Nephron (organoid): ENCODE measurements at regions not wholly inside any gene's neighbourhood (a gene's known extent, or its start where the extent isn't known, plus 50 kb on each side); places are given as distances from the start of the nearest gene placed in this dataset.

Experiments
- H3K27ac Mint-ChIP-seq, 3 experiments: 2 replicates each; pipeline ENCODE4 v1.8.0; 2020; ENCODE audit warnings: mixed read lengths in 3 of 3, mild to moderate bottlenecking in 2 of 3, moderate library complexity in 1 of 3
- H3K27me3 Mint-ChIP-seq: 2 replicates; pipeline ENCODE4 v1.8.0; 2021; ENCODE audit warnings: low read depth, mild to moderate bottlenecking, moderate library complexity, mixed read lengths
- H3K36me3 Mint-ChIP-seq: 2 replicates; pipeline ENCODE4 v1.8.0; 2020; ENCODE audit warnings: low read depth, mixed read lengths
- H3K4me1 Mint-ChIP-seq: 2 replicates; pipeline ENCODE4 v1.8.0; 2020; ENCODE audit warnings: mixed read lengths
- H3K4me3 Mint-ChIP-seq, 3 experiments: 2 replicates each; pipeline ENCODE4 v1.8.0; 2020; ENCODE audit warnings: mild to moderate bottlenecking in 3 of 3, mixed read lengths in 3 of 3, moderate library complexity in 2 of 3
- H3K9me3 Mint-ChIP-seq: 2 replicates; pipeline ENCODE4 v1.8.0; 2020; ENCODE audit warnings: mixed read lengths
- TF ChIP-seq, protein P1 (sequence below), 3 experiments: fragments of 200-600 bp; sonication (generic); IDR thresholded peaks; one replicate each; pipeline ENCODE4 v1.5.0; 2021; ENCODE audit warnings: antibody characterized with exemption in 3 of 3; ENCODE audit not compliant: unreplicated experiment in 3 of 3

DNA sequence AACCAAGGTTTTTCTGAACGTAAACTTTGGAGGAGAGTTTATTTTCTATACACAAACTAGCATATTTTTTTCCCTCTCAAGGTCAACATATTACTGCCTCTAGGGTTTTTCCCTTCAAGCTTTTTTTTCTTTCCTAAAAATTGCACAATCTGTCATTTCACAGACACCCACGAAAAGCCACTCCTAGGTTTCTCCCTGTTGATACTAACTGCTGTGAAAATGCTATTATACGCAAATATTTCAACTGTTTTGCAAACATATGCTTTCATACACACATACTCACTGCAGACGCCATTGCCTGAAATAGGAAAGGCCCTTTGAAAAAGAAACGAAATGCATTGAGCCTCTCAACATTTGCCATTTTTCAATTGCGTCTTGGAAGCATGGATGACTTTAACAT is 333.0 kb downstream of the CD83 start:
- no peak overlapping the region for H3K4me3 Mint-ChIP-seq
- TF ChIP-seq, protein P1, sequence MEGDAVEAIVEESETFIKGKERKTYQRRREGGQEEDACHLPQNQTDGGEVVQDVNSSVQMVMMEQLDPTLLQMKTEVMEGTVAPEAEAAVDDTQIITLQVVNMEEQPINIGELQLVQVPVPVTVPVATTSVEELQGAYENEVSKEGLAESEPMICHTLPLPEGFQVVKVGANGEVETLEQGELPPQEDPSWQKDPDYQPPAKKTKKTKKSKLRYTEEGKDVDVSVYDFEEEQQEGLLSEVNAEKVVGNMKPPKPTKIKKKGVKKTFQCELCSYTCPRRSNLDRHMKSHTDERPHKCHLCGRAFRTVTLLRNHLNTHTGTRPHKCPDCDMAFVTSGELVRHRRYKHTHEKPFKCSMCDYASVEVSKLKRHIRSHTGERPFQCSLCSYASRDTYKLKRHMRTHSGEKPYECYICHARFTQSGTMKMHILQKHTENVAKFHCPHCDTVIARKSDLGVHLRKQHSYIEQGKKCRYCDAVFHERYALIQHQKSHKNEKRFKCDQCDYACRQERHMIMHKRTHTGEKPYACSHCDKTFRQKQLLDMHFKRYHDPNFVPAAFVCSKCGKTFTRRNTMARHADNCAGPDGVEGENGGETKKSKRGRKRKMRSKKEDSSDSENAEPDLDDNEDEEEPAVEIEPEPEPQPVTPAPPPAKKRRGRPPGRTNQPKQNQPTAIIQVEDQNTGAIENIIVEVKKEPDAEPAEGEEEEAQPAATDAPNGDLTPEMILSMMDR (IDR thresholded peaks at IDR 0.05; ENCODE audit: unreplicated experiment in 3 of 3): no peak
- peaks cover 9% of the 10 kb centered on the region for H3K27me3 Mint-ChIP-seq
- peaks cover 14% of the 10 kb centered on the region for H3K9me3 Mint-ChIP-seq
- H3K36me3 Mint-ChIP-seq: peaks cover 11% of the 10 kb centered on the region
- H3K4me1 Mint-ChIP-seq: peaks cover 34% of the 10 kb centered on the region
- peak overlapping the region in 1 of 3 experiments; percentile 57 for H3K27ac Mint-ChIP-seq

DNA sequence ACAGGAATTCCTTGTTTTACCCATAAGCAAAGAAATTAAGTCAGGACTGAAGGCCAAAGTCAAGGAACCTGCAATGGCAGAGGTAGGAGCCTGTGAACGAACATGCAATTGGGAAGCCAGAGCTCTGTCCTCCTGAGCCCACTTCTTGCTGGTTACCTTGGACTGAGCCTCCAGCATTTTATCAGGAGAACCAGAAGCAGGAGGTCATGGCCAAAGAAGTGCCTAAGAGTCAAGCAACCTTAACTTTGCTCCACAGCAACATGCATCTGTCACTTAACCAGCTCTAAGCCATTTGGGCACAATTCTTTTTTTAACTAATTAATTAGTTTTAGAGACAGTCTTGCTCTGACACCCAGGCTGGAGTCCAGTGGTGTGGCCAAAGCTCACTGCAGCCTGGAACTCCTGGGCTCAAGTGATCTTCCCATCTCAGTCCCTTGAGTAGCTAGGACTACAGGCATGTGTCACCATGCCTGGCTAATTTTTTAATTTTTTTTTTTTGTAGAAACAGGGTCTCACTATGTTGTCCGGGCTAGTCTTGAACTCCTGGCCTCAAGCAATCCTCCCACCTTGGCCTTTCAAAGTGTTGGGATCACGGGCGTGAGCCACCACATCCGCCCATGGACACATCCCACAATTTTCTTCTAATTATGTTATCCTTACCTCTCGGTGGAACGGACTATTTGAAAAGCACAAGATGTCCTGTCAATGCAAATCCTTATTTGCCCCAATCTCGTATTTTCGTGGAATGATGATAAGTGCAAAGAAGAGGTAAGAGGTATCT is 334.2 kb downstream of the CD83 start:
- H3K27ac Mint-ChIP-seq: no peak overlapping the region
- peaks cover 11% of the 10 kb centered on the region for H3K36me3 Mint-ChIP-seq
- no peak overlapping the region for H3K4me3 Mint-ChIP-seq
- TF ChIP-seq, protein P1 (IDR thresholded peaks at IDR 0.05; ENCODE audit: unreplicated experiment in 3 of 3): no peak
- peaks cover 14% of the 10 kb centered on the region for H3K9me3 Mint-ChIP-seq
- peaks cover 9% of the 10 kb centered on the region for H3K27me3 Mint-ChIP-seq
- peaks cover 37% of the 10 kb centered on the region for H3K4me1 Mint-ChIP-seq

DNA sequence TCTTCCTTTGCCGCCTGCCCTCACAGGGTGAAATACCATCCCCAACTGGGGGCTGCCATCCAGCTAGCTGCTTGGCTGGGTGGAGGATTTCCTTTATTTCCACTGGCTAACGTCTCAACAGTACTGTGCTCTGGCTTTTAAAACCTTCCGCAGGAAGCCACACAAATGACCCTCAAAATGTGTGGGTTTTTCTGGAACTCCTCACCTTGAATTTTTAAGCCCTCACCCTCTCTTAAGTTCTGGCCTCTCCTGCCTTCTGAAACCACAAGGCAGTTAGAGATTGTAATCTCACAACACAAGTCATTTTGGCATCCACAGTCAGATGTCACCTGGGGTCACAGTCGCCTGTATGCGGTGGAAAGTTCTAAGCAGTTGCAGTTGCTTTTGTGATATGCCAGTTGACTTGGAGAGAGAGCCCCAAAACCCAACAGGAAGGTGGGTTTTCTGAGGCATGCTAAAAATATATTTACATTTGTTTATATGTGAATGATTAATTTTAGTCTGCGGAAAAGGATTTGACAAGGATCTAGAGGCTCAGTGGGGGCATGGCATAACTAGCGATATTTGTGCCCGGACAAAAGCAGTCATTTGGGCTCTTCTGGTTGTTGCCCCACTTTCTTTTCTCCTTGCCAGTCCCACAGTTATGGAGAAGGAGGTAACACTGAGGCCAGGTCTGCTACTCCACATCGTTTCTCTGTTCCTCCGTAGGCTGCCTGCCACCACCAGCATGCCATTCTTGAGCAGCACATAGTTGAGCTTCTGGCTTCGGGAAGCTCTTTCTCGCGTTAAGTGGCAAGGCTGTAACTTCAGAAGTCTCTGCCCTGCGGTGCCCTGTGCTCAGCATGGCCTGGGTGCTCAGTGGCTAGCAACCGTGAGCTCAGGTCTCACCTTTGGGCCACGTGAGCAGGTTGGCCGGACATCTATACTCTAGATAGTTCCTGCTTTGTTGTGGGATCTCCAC is 335.3 kb downstream of the CD83 start:
- Mint-ChIP-seq H3K4me1 (peaks cover 37% of the 10 kb centered on the region), H3K4me3 (no peak overlapping the region), H3K27ac (no peak overlapping the region)

DNA sequence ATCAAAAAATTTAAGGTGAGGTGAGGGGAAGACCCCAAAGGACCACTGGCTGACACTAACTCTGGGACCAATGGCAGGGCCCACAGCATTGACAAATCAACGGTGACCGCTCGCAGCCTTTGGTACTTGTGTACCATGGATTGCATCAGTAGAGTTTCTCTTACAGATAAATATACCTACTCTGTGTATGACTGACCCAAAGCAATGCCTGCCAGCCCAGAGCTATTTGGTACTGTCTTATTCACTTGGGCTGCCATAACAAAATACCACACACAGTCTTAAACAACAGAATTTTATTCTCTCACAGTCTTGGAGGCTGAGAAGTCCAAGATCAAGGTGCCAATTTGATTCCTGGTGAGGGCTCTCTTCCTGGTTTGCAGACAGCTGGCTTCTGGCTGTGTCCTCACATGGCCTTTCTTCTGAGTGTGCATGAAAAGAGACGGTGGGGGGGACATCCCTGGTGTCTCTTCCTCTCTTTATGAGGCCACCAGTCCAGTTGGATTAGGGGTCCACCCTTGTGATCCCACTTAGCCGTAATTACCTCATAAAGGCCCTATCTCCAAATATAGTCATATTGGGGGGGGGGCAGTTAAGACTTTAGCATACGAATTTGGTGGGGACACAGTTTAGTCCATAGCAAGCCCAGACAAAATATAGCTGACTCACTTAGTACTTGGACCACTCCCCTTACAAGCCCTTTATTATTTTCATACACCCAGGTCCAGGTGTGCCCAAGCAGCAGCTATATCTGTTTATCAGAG is 336.3 kb downstream of the CD83 start:
- TF ChIP-seq, protein P1 (IDR thresholded peaks at IDR 0.05; ENCODE audit: unreplicated experiment in 3 of 3): no peak
- Mint-ChIP-seq H3K9me3 (no peaks in the 10 kb centered on the region), H3K27ac (no peak overlapping the region), H3K27me3 (peaks cover 4% of the 10 kb centered on the region), H3K4me1 (peaks cover 41% of the 10 kb centered on the region), H3K4me3 (no peak overlapping the region), H3K36me3 (no peaks in the 10 kb centered on the region)

More for the DNA sequence above, 335.3 kb downstream of the CD83 start:
- Mint-ChIP-seq H3K27me3 (peaks cover 9% of the 10 kb centered on the region), H3K9me3 (peaks cover 8% of the 10 kb centered on the region), H3K36me3 (peaks cover 7% of the 10 kb centered on the region)
- TF ChIP-seq, protein P1 (IDR thresholded peaks at IDR 0.05; ENCODE audit: unreplicated experiment in 3 of 3): no peak

DNA sequence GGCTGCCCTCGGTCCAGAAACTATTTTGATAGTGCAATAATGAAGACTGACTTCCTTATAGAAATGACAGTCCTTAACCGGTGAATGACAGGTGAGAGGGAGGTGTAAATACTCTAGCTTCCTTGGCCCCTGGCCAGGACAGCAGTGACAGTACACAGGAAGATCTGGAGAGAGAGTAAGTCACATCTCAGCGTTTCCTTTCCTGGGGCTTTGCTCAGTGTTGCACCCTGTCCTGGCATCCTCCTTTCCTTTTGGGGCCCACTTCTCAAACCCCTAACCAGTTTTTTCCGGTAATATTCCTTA is 336.9 kb downstream of the CD83 start:
- Mint-ChIP-seq H3K9me3 (no peaks in the 10 kb centered on the region), H3K27ac (peak overlapping the region in 1 of 3 experiments; percentile 60), H3K36me3 (no peaks in the 10 kb centered on the region), H3K27me3 (peaks cover 4% of the 10 kb centered on the region), H3K4me3 (no peak overlapping the region), H3K4me1 (peaks cover 38% of the 10 kb centered on the region)
- TF ChIP-seq, protein P1 (IDR thresholded peaks at IDR 0.05; ENCODE audit: unreplicated experiment in 3 of 3): no peak
